ENCODE measurements at regions not wholly inside any gene's neighbourhood (a gene's known extent, or its start where the extent isn't known, plus 50 kb on each side); places are given as distances from the start of the nearest gene placed in this dataset.

- Histone ChIP-seq H3K4ac (ENCODE audit: low read depth, low read length) (no peak overlapping the region), H3K9me1 (ENCODE audit: insufficient read depth, low read length) (no peaks in the 10 kb centered on the region), H4K5ac (ENCODE audit: low read depth, low read length) (no peak overlapping the region), H3K9me3 (ENCODE audit: control insufficient read depth, insufficient read depth, low read length) (peaks cover 34% of the 10 kb centered on the region), H3K27ac (ENCODE audit: insufficient read depth, low read length) (no peak overlapping the region), H3K56ac (ENCODE audit: extremely low read depth, insufficient read depth, low read length) (no peak overlapping the region), H3K18ac (ENCODE audit: low read depth, low read length) (no peak overlapping the region), H2AK5ac (ENCODE audit: low read depth, low read length) (no peak overlapping the region), H3K4me2 (ENCODE audit: low read depth, low read length) (no peak overlapping the region), H4K91ac (ENCODE audit: insufficient read depth, low read depth, low read length) (no peak overlapping the region), H3K27me3 (ENCODE audit: control insufficient read depth, insufficient read depth, low read length) (no peaks in the 10 kb centered on the region), H2AFZ (replicated peaks; ENCODE audit: low read length, poor library complexity) (no peak overlapping the region), H3K14ac (replicated peaks; ENCODE audit: low read depth, low read length) (no peak overlapping the region), H3K4me1 (ENCODE audit: control insufficient read depth, insufficient read depth, low read length) (no peaks in the 10 kb centered on the region), H2BK5ac (ENCODE audit: low read depth, low read length, poor library complexity, severe bottlenecking) (no peak overlapping the region), H2BK15ac (ENCODE audit: low read depth, low read length) (no peak overlapping the region), H3K4me3 (ENCODE audit: insufficient read depth, low read depth, low read length) (no peak overlapping the region), H3K9ac (ENCODE audit: low read depth, low read length) (no peak overlapping the region), H2BK20ac (ENCODE audit: low read depth, low read length) (no peak overlapping the region), H4K20me1 (ENCODE audit: insufficient read depth, low read length) (no peaks in the 10 kb centered on the region), H2AK9ac (replicated peaks; ENCODE audit: low read depth, low read length, poor library complexity) (no peak overlapping the region), H3K36me3 (ENCODE audit: control insufficient read depth, insufficient read depth, low read length) (no peaks in the 10 kb centered on the region), H3K79me1 (ENCODE audit: low read depth in 1 of 2, low read length in 2 of 2) (no peaks in the 10 kb centered on the region), H3K23ac (ENCODE audit: low read depth, low read length) (no peak overlapping the region), H2BK120ac (ENCODE audit: low read depth, low read length) (no peak overlapping the region), H4K8ac (ENCODE audit: low read depth in 2 of 2, low read length in 2 of 2) (no peak overlapping the region)
- intact Hi-C loops (cut with micrococcal nuclease), result no loop called here
- dilution Hi-C loops (cut with HindIII; ENCODE audit: low sequenced_read_pairs, unreplicated experiment), result no loop called here
- in situ Hi-C loops (cut with MboI; ENCODE audit: low sequenced_read_pairs), result no loop called here
- DNase-seq (no peak), ATAC-seq (ENCODE audit: low read depth) (no peak)
- TF ChIP-seq USF2 (IDR thresholded peaks at IDR 0.05; ENCODE audit: low read depth, low read length), result no peak
- no peak for TF ChIP-seq CHD1 (IDR thresholded peaks at IDR 0.05; ENCODE audit: low read depth, low read length)
- TF ChIP-seq MAFK (IDR thresholded peaks at IDR 0.05; ENCODE audit: low read depth, low read length), result no peak
- TF ChIP-seq ELK1 (IDR thresholded peaks at IDR 0.05; ENCODE audit: borderline replicate concordance, low read depth, low read length), result no peak
- no peak for TF ChIP-seq NFE2L2 (IDR thresholded peaks at IDR 0.05; ENCODE audit: low read depth, low read length)
- no peak for TF ChIP-seq RFX5 (IDR thresholded peaks at IDR 0.05; ENCODE audit: low read depth, low read length)
- TF ChIP-seq MAZ (IDR thresholded peaks at IDR 0.05; ENCODE audit: borderline replicate concordance, low read depth, low read length), result no peak
- no peak for TF ChIP-seq SMC3 (IDR thresholded peaks at IDR 0.05; ENCODE audit: low read depth, low read length)
- TF ChIP-seq BHLHE40 (IDR thresholded peaks at IDR 0.05; ENCODE audit: low read depth, low read length), result no peak
- no peak for TF ChIP-seq CEBPB (IDR thresholded peaks at IDR 0.05; ENCODE audit: low read depth, low read length)
- no peak for TF ChIP-seq RAD21 (IDR thresholded peaks at IDR 0.05; ENCODE audit: low read length)
- no peak for TF ChIP-seq CTCF (conservative IDR thresholded peaks at IDR 0.05; ENCODE audit: low read depth, low read length)
- TF ChIP-seq MXI1 (IDR thresholded peaks at IDR 0.05; ENCODE audit: borderline replicate concordance, low read depth, low read length), result no peak
- CTCF ChIA-PET, result no interaction called here
- 73% methylated on average over 9 of the region's 26 CpGs; no CpG with 5 or more reads in 1 of the 2 experiments for WGBS, 2 experiments (ENCODE audit: extremely low coverage in 2 of 2, insufficient read length in 1 of 2)
- no TSS peak for BruUV-seq (replicated peaks)
- POLR2A ChIA-PET (ENCODE audit: unreplicated experiment), result no interaction called here
These were observed 169.3 kb downstream of the OLFM1 start for GRCh38 chr9:135256581-135257354.

Measured in IMR-90 (cell line).